Endothelial cell of umbilical vein (primary cell): ENCODE measurements at regions not wholly inside any gene's neighbourhood (a gene's known extent, or its start where the extent isn't known, plus 50 kb on each side); places are given as distances from the start of the nearest gene placed in this dataset.

Experiments
- BruUV-seq: library from RNA; stranded (reverse); fragments of 400-500 nt; replicated peaks from 2 replicates; lab custom pipeline; 2021; lab: Mats Ljungman, UMichigan
- CTCF ChIA-PET: fragments of 300-600, 350-600 bp; sonication (Branson Sonifier 250); formaldehyde crosslinking; loops from one replicate; lab custom pipeline; 2021; ENCODE audit warnings: antibody characterized with exemption, inconsistent platforms; lab: Charles Lee
- POLR2A ChIA-PET: fragments of 300-600, 350-600 bp; sonication (Branson Sonifier 250); formaldehyde crosslinking; loops from one replicate; lab custom pipeline; 2021; ENCODE audit warnings: antibody characterized with exemption, inconsistent platforms; lab: Charles Lee
- DNase-seq: peaks from one replicate; pipeline ENCODE4 v3.0.0-alpha.2; 2011; ENCODE audit warnings: low read depth, low spot score
- FAIRE-seq: peaks from 2 replicates; lab custom pipeline; 2011; peaks lifted over from hg19 to GRCh38; lab: Jason Lieb, UNC
- H2AFZ ChIP-seq: 2 replicates; pipeline ENCODE4 v1.6.0; 2012; ENCODE audit warnings: low read depth, low read length, control low read depth, inconsistent platforms
- H3K27ac ChIP-seq: 2 replicates; pipeline ENCODE4 v1.5.1; 2011; ENCODE audit warnings: low read depth, mild to moderate bottlenecking, control low read depth, low read length, moderate library complexity; ENCODE audit not compliant: insufficient read depth
- H3K27me3 ChIP-seq, 2 experiments: 2 replicates each; pipeline versions ENCODE4 v1.6.0 to v1.6.1; 2011; ENCODE audit warnings: low read length in 2 of 2, mixed read lengths in 1 of 2; ENCODE audit not compliant: control insufficient read depth in 2 of 2, insufficient read depth in 2 of 2
- H3K36me3 ChIP-seq, 2 experiments: 2 replicates in 1 of 2; 3 replicates in 1 of 2; pipeline ENCODE4 v1.5.1; 2011; ENCODE audit warnings: low read length in 2 of 2, mild to moderate bottlenecking in 1 of 2, moderate library complexity in 1 of 2; ENCODE audit not compliant: control insufficient read depth in 2 of 2, insufficient read depth in 2 of 2; ENCODE audit errors: extremely low read depth in 1 of 2
- H3K4me1 ChIP-seq: 3 replicates; pipeline ENCODE4 v1.5.1; 2011; ENCODE audit warnings: mild to moderate bottlenecking, low read length; ENCODE audit not compliant: control insufficient read depth, insufficient read depth; ENCODE audit errors: extremely low read depth
- H3K4me2 ChIP-seq: 2 replicates; pipeline ENCODE4 v1.6.1; 2011; ENCODE audit warnings: low read length, control low read depth, mixed read lengths; ENCODE audit not compliant: insufficient read depth
- H3K4me3 ChIP-seq, 3 experiments: fragments of 200-600 bp in 1 of 3; sonication (generic), shearing (Covaris generic) in 1 of 3; replicated peaks in 1 of 3; 2 replicates each; pipeline ENCODE4 v1.5.1; 2011 to 2016; ENCODE audit warnings: control low read depth in 3 of 3, low read length in 3 of 3, mild to moderate bottlenecking in 2 of 3, inconsistent platforms in 1 of 3, low read depth in 1 of 3, moderate library complexity in 1 of 3; ENCODE audit not compliant: insufficient read depth in 1 of 3
- H3K79me2 ChIP-seq: 2 replicates; pipeline ENCODE4 v1.6.0; 2012; ENCODE audit warnings: low read length, inconsistent platforms; ENCODE audit not compliant: control insufficient read depth, insufficient read depth
- H3K9ac ChIP-seq: replicated peaks from 2 replicates; pipeline ENCODE3; 2011; ENCODE audit warnings: low read length, control low read depth; ENCODE audit not compliant: insufficient read depth; ENCODE audit errors: extremely low read depth
- H3K9me1 ChIP-seq: replicated peaks from 3 replicates; pipeline ENCODE4 v1.6.0; 2011; ENCODE audit warnings: mild to moderate bottlenecking, low read length; ENCODE audit not compliant: control insufficient read depth, insufficient read depth; ENCODE audit errors: extremely low read depth
- H3K9me3 ChIP-seq: replicated peaks from 2 replicates; pipeline ENCODE4 v1.5.1; 2012; ENCODE audit warnings: low read length, inconsistent platforms; ENCODE audit not compliant: control insufficient read depth, insufficient read depth
- H4K20me1 ChIP-seq: replicated peaks from 2 replicates; pipeline ENCODE3; 2011; ENCODE audit warnings: mild to moderate bottlenecking, low read length; ENCODE audit not compliant: control insufficient read depth, insufficient read depth; ENCODE audit errors: extremely low read depth
- GATA2 ChIP-seq: IDR thresholded peaks from 2 replicates; pipeline ENCODE4 v1.7.0; 2011; ENCODE audit warnings: low read depth, mild to moderate bottlenecking, moderate library complexity, mixed read lengths, low read length; ENCODE audit not compliant: insufficient read length, insufficient read depth
- MYC ChIP-seq: IDR thresholded peaks from one replicate; pipeline ENCODE4 v1.6.1; 2011; ENCODE audit warnings: mild to moderate bottlenecking, low read depth, low read length
- POLR2A ChIP-seq: IDR thresholded peaks from 2 replicates; pipeline ENCODE4 v1.6.1; 2012; ENCODE audit warnings: low read depth, mild to moderate bottlenecking, control low read depth, low read length
- POLR2AphosphoS5 ChIP-seq: IDR thresholded peaks from 2 replicates; pipeline ENCODE4 v1.6.1; 2012; ENCODE audit warnings: low read depth, mild to moderate bottlenecking, control low read depth, low read length, moderate library complexity; ENCODE audit not compliant: insufficient read depth
- dilution Hi-C: fragments of 300-500 bp; cut with MboI; formaldehyde crosslinking; loops from one replicate; pipeline ENCODE4 v1.15.0; 2019; ENCODE audit warnings: low sequenced_read_pairs; ENCODE audit not compliant: extremely low pct_ligation_motif_present
- intact Hi-C: fragments of 100-400 bp; cut with micrococcal nuclease; formaldehyde crosslinking; loops from one replicate; pipeline ENCODE4 v1.10.0; 2022
- TF ChIP-seq, protein P1 (sequence below): IDR thresholded peaks from 2 replicates; pipeline ENCODE4 v1.6.1; 2011; ENCODE audit not compliant: insufficient read depth, insufficient read length
- TF ChIP-seq, protein P2 (sequence below), 2 donors: IDR thresholded peaks; 1 replicate in 1 of 2; 2 replicates in 1 of 2; pipeline ENCODE4 v1.5.1; 2011; ENCODE audit warnings: low read length in 2 of 2, mild to moderate bottlenecking in 2 of 2, moderate library complexity in 2 of 2, control low read depth in 1 of 2, inconsistent platforms in 1 of 2, low read depth in 1 of 2; ENCODE audit not compliant: insufficient read depth in 1 of 2; ENCODE audit errors: extremely low read depth in 1 of 2

DNA sequence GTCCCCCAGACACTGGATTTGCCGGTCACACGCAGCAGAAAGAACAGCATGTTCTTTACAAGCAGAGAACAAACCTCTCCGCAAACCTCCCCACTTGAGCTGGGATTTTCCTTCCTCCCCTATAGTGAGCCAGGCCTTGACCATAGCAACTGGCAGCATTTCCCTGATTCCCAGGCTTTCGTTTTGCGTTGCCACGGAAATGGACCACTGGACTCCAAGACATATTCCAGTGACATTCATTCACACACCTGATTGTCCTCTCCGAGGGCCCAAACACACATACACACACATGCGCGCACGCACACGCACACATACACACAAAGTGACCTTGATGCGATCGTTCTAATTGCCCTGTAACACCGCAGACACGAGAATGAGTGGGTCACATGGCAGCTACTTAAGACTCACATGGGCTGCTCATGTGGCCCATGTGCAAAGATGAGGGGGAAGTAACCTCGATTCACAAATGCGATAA lies 80.9 kb upstream of the CPEB4 start:
- Histone ChIP-seq H3K36me3 (no peaks in the 10 kb centered on the region), H3K27ac (no peak overlapping the region), H3K9me3 (no peaks in the 10 kb centered on the region), H3K4me2 (no peak overlapping the region), H3K4me1 (no peaks in the 10 kb centered on the region), H4K20me1 (no peaks in the 10 kb centered on the region), H3K27me3 (no peaks in the 10 kb centered on the region), H3K9me1 (no peaks in the 10 kb centered on the region), H3K9ac (no peak overlapping the region), H3K4me3 (no peak overlapping the region), H3K79me2 (no peaks in the 10 kb centered on the region), H2AFZ (no peak overlapping the region)
- DNase-seq (no peak), FAIRE-seq (no peak)
- TF ChIP-seq, protein P1, sequence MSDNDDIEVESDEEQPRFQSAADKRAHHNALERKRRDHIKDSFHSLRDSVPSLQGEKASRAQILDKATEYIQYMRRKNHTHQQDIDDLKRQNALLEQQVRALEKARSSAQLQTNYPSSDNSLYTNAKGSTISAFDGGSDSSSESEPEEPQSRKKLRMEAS = peak; percentile 10
- no peak for TF ChIP-seq GATA2
- intact Hi-C loops = no loop called here
- dilution Hi-C loops = no loop called here
- ChIA-PET POLR2A (no interaction called here), CTCF (interaction anchor here (1.2 kb wide), 1 partner anchor 118 kb away, joined by 4 read pairs; no protein-coding TSS in a partner anchor)
- BruUV-seq = no TSS peak

DNA sequence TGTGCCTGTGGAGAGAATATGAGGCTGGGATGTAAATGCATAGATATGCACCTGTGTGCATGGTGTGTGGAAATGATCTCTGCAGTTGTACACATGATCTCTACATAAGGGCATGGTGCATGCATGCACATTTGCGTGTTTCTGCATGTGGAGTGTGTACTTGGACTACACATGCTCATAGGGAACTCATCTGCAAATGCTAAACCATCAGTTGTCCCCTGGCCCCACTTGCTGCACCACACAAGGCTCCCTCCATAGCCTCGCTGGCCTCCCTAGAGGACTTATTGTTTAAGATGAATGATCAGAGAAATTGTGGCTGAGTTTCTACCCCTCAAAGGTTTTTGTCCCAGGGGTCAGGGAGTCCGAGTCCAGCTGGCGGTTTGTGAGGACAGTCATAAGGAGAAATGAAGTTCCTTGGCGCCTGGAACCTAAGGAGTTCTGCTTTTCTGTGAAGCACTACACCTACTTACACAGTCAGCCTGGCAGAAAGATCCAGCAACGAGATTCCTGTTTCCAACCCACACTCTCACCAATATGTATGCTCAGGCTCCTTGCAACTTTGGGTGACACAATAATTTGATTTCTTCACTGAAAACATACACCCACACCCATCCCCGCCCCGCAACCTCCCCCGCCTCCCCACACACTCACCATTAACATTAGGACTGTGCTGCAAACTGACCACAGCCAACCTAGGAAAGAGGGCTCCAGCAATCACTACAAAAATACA lies 79.9 kb upstream of the CPEB4 start:
- ChIA-PET CTCF (no interaction called here), POLR2A (no interaction called here)
- Histone ChIP-seq H2AFZ (no peak overlapping the region), H3K4me2 (no peak overlapping the region), H3K9me1 (no peaks in the 10 kb centered on the region), H3K27me3 (no peaks in the 10 kb centered on the region), H4K20me1 (no peaks in the 10 kb centered on the region), H3K9me3 (no peaks in the 10 kb centered on the region), H3K27ac (no peak overlapping the region), H3K79me2 (no peaks in the 10 kb centered on the region), H3K4me3 (no peak overlapping the region), H3K4me1 (no peaks in the 10 kb centered on the region), H3K9ac (no peak overlapping the region), H3K36me3 (no peaks in the 10 kb centered on the region)
- intact Hi-C loops = no loop called here
- BruUV-seq = no TSS peak
- FAIRE-seq = no peak
- TF ChIP-seq, protein P1 = no peak
- TF ChIP-seq GATA2 (no peak), MYC (no peak), POLR2AphosphoS5 (no peak), POLR2A (no peak)
- TF ChIP-seq, protein P2, sequence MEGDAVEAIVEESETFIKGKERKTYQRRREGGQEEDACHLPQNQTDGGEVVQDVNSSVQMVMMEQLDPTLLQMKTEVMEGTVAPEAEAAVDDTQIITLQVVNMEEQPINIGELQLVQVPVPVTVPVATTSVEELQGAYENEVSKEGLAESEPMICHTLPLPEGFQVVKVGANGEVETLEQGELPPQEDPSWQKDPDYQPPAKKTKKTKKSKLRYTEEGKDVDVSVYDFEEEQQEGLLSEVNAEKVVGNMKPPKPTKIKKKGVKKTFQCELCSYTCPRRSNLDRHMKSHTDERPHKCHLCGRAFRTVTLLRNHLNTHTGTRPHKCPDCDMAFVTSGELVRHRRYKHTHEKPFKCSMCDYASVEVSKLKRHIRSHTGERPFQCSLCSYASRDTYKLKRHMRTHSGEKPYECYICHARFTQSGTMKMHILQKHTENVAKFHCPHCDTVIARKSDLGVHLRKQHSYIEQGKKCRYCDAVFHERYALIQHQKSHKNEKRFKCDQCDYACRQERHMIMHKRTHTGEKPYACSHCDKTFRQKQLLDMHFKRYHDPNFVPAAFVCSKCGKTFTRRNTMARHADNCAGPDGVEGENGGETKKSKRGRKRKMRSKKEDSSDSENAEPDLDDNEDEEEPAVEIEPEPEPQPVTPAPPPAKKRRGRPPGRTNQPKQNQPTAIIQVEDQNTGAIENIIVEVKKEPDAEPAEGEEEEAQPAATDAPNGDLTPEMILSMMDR (IDR thresholded peaks at IDR 0.05; ENCODE audit: extremely low read depth in 1 of 2, insufficient read depth in 1 of 2, low read depth in 1 of 2, low read length in 2 of 2) = no peak
- dilution Hi-C loops = no loop called here
- DNase-seq = no peak
